Esophagus squamous epithelium (tissue), 5 donors: ENCODE measurements at regions not wholly inside any gene's neighbourhood (a gene's known extent, or its start where the extent isn't known, plus 50 kb on each side); places are given as distances from the start of the nearest gene placed in this dataset.

Experiments
- DNase-seq: peaks from one replicate; lab custom pipeline; 2025; lab: John Stamatoyannopoulos, UW
- H3K27ac ChIP-seq, 4 donors: fragments of 200-600 bp; sonication (generic); one replicate each; pipeline ENCODE4 v1.5.1; 2016 to 2019; ENCODE audit warnings: mild to moderate bottlenecking in 1 of 4
- H3K27me3 ChIP-seq, 4 donors: fragments of 200-600 bp; sonication (generic); 1 replicate in 3 of 4; 2 replicates in 1 of 4; pipeline versions ENCODE4 v1.5.1 to v1.6.0; 2017 to 2021; ENCODE audit warnings: antibody characterized with exemption in 1 of 4
- H3K36me3 ChIP-seq, 3 donors: fragments of 200-600 bp; sonication (generic); one replicate each; pipeline ENCODE4 v1.5.1; 2016 to 2019
- H3K4me1 ChIP-seq, 3 donors: fragments of 200-600 bp; sonication (generic); one replicate each; pipeline ENCODE4 v1.5.1; 2017 to 2019
- H3K4me3 ChIP-seq, 4 donors: fragments of 200-600 bp; sonication (generic); 1 replicate in 3 of 4; 2 replicates in 1 of 4; pipeline ENCODE4 v1.5.1; 2016 to 2019; ENCODE audit warnings: mild to moderate bottlenecking in 2 of 4, moderate library complexity in 1 of 4
- H3K9me3 ChIP-seq, 3 donors: fragments of 200-600 bp; sonication (generic); one replicate each; pipeline ENCODE4 v1.5.1; 2016 to 2019
- POLR2A ChIP-seq, 4 donors: fragments of 450-650 bp; IDR thresholded peaks; one replicate each; pipeline ENCODE4 v1.6.1; 2017; ENCODE audit warnings: antibody characterized with exemption in 4 of 4, mild to moderate bottlenecking in 4 of 4, moderate library complexity in 3 of 4
- WGBS, 2 donors: methylation state at CpG; one replicate each; pipeline ENCODE4 v1.1.5; 2018; 5-methylcytosine and 5-hydroxymethylcytosine counted together
- intact Hi-C: fragments of 100-400 bp; cut with DNase I; formaldehyde crosslinking; loops from one replicate; pipeline ENCODE4 v1.15.0; 2022
- TF ChIP-seq, protein P1 (sequence below), 6 experiments: fragments of 450-650 bp in 4 of 6; fragments of 200-600 bp in 2 of 6; sonication (generic) in 2 of 6; IDR thresholded peaks; one replicate each; pipeline ENCODE4 v1.5.1; 2016 to 2019; ENCODE audit warnings: antibody characterized with exemption in 6 of 6, mild to moderate bottlenecking in 4 of 6, moderate library complexity in 4 of 6
- donor health status: DM: yes; HTN: yes; CAD: no.

DNA sequence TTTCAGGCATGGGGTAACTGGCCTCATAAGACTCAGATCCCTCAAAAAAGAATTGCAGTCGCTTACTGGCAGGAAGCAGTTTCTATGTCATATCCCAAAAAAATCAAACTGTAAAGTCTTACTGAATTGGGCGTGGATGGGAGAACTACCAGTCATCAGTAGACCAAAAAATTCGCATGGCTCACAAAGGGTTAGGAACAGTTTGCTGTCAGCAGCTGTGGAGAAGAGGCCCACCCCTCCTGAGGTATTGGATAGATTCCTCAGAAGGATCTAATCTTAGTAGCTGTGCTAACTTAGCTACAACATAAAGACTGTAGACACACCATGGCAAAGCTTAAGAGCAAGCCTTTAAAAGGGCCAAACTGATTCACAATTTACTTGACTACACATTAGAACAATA lies 478.3 kb upstream of the FTMT start:
- Histone ChIP-seq H3K27ac (no peak overlapping the region), H3K4me1 (no peaks in the 10 kb centered on the region), H3K4me3 (no peak overlapping the region), H3K36me3 (no peaks in the 10 kb centered on the region), H3K27me3 (no peaks in the 10 kb centered on the region), H3K9me3 (no peaks in the 10 kb centered on the region)
- intact Hi-C loops, result no loop called here
- WGBS, 2 donors, result 71 to 79% methylated on average over 3 of the region's 3 CpGs
- TF ChIP-seq, protein P1, sequence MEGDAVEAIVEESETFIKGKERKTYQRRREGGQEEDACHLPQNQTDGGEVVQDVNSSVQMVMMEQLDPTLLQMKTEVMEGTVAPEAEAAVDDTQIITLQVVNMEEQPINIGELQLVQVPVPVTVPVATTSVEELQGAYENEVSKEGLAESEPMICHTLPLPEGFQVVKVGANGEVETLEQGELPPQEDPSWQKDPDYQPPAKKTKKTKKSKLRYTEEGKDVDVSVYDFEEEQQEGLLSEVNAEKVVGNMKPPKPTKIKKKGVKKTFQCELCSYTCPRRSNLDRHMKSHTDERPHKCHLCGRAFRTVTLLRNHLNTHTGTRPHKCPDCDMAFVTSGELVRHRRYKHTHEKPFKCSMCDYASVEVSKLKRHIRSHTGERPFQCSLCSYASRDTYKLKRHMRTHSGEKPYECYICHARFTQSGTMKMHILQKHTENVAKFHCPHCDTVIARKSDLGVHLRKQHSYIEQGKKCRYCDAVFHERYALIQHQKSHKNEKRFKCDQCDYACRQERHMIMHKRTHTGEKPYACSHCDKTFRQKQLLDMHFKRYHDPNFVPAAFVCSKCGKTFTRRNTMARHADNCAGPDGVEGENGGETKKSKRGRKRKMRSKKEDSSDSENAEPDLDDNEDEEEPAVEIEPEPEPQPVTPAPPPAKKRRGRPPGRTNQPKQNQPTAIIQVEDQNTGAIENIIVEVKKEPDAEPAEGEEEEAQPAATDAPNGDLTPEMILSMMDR (IDR thresholded peaks at IDR 0.05), result no peak
- TF ChIP-seq POLR2A (IDR thresholded peaks at IDR 0.05), result no peak
- no peak for DNase-seq

DNA sequence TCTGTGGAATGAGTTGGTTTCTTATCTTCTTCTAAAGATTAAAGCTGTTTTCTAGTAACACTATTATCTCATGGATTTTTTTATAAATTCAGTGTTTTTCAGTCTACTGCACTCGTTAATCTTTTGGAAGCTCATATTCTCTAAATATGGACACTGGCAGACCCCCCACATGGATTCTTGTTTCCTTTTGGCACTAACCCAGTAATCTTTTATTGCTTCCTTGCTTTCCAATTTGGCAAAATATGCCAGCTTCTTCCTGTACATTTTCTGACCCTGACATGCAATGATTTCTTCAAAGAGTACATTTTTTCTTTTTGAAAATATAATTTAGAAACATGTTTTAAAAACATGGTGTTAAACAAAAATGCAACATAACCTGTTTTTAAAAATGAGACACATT lies 474.2 kb upstream of the FTMT start:
- H3K4me3 ChIP-seq, result no peak overlapping the region
- H3K4me1 ChIP-seq, result no peaks in the 10 kb centered on the region
- no peaks in the 10 kb centered on the region for H3K36me3 ChIP-seq
- 9 to 15% methylated on average over 1 of the region's 1 CpG for WGBS, 2 donors
- H3K9me3 ChIP-seq, result no peaks in the 10 kb centered on the region
- intact Hi-C loops, result no loop called here
- H3K27ac ChIP-seq, result no peak overlapping the region
- TF ChIP-seq, protein P1 (IDR thresholded peaks at IDR 0.05), result no peak
- no peak for TF ChIP-seq POLR2A (IDR thresholded peaks at IDR 0.05)
- H3K27me3 ChIP-seq, result no peaks in the 10 kb centered on the region
- no peak for DNase-seq

DNA sequence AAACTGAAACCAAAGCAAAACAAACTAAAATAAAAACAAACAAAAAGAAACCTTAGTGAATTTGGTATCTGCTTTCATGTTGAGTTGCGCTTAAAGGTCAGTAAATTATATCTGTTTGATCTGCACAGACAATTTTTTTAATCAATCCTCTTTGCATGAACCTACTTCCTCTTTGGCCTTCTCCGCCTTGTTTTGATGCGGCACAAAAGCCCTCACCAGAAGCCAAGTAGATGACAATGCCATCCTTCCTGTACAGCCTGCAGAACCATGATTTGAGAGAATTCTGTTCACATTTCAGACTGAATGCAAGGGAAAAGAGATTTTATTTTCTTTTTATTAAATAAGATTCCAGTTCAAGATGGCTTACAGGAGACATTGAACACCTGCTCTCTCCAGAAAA lies 473.6 kb upstream of the FTMT start:
- no peak overlapping the region for H3K4me3 ChIP-seq
- TF ChIP-seq POLR2A (IDR thresholded peaks at IDR 0.05), result no peak
- TF ChIP-seq, protein P1 (IDR thresholded peaks at IDR 0.05), result no peak
- DNase-seq, result no peak
- no peak overlapping the region for H3K27ac ChIP-seq
- H3K4me1 ChIP-seq, result no peaks in the 10 kb centered on the region
- WGBS, 2 donors, result 49 to 60% methylated on average over 3 of the region's 3 CpGs
- H3K36me3 ChIP-seq, result no peaks in the 10 kb centered on the region
- intact Hi-C loops, result no loop called here
- H3K9me3 ChIP-seq, result no peaks in the 10 kb centered on the region
- H3K27me3 ChIP-seq, result no peaks in the 10 kb centered on the region

DNA sequence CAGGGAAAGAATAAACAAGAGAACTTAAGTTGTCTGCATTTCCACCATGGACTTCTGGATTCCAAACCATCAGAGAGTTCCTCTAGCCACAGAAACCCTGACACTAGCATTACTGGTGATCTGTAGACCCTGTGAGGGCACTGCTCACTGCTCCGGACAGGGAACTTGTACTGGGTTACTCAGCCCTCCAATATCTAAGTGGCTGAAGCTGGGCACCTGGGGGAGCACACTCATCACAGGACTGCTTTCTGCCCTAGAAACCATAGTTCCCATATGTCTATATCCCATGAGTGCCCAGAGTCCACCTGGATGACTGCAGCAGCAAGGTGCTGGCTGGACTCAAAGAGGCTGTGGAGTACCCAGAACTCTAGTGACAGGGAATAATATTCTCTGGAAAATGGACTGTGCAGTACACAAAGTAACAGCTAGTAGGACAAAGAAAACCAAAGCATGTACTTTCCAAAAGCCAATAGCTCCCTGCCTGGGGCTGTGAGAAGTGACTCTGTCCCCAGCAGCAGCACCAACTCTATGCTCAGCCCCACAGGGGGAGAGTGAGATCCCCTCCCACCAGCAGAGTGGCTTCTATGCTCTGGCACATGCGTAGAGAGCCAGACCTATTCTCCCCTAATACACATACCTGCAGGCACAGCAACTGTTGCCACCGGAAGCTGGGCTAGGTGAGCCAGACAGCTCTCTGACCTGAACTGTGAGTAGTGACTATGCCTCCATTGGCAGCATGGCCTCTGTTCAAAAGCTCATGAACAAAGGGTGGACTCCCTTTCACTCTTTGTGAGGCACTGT lies 472.9 kb upstream of the FTMT start:
- 60 to 89% methylated on average over 1 to 3 of the region's 3 CpGs for WGBS, 2 donors
- no peak for DNase-seq

DNA sequence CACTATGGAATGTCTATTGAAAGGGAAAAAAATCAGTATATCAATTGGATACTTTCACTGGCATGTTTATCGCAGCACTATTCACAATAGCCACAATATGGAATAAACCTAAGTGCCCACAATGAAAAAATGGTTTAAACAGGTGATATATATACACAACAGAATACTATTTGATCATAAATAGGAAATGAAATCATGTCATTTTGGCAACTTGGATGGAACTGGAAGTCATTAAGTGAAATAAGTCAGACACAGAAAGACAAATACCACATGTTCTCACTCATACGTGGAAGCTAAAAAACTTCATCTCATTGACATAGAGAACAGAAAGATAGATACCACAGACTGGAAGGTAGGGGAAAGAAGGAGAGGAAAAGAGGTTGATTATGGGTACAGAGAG lies 471.6 kb upstream of the FTMT start:
- Histone ChIP-seq H3K27me3 (no peaks in the 10 kb centered on the region), H3K36me3 (no peaks in the 10 kb centered on the region), H3K9me3 (no peaks in the 10 kb centered on the region), H3K4me3 (no peak overlapping the region), H3K4me1 (no peaks in the 10 kb centered on the region), H3K27ac (no peak overlapping the region)
- DNase-seq, result no peak
- WGBS, 2 donors, result 71 to 73% methylated on average over 2 of the region's 2 CpGs
- intact Hi-C loops, result no loop called here
- TF ChIP-seq, protein P1 (IDR thresholded peaks at IDR 0.05), result no peak
- no peak for TF ChIP-seq POLR2A (IDR thresholded peaks at IDR 0.05)

More for the DNA sequence above, 472.9 kb upstream of the FTMT start:
- Histone ChIP-seq H3K4me1 (no peaks in the 10 kb centered on the region), H3K9me3 (no peaks in the 10 kb centered on the region), H3K4me3 (no peak overlapping the region), H3K36me3 (no peaks in the 10 kb centered on the region), H3K27me3 (no peaks in the 10 kb centered on the region), H3K27ac (no peak overlapping the region)
- TF ChIP-seq POLR2A (IDR thresholded peaks at IDR 0.05), result no peak
- TF ChIP-seq, protein P1 (IDR thresholded peaks at IDR 0.05), result no peak
- intact Hi-C loops, result no loop called here
